GM18909 (cell line): ENCODE measurements at regions not wholly inside any gene's neighbourhood (a gene's known extent, or its start where the extent isn't known, plus 50 kb on each side); places are given as distances from the start of the nearest gene placed in this dataset.

Experiments used
- ATAC-seq: cut with Tn5 transposase; IDR thresholded peaks from one replicate; pipeline ENCODE4 v1.9.1; 2021; ENCODE audit warnings: mild to moderate bottlenecking; ENCODE audit not compliant: unreplicated experiment, poor library complexity

GRCh38 chr6:43953256-43953655, 174.0 kb downstream of the MRPL14 start:
- no peak for ATAC-seq

GRCh38 chr6:43952746-43953145, 174.5 kb downstream of the MRPL14 start:
- no peak for ATAC-seq

- ATAC-seq, result no peak
Observed at GRCh38 chr6:43951756-43952675, 175.2 kb downstream of the MRPL14 start.

GRCh38 chr6:43951063-43951755, 176.0 kb downstream of the MRPL14 start:
- no peak for ATAC-seq

- ATAC-seq, result no peak
Observed at GRCh38 chr6:43950731-43951062, 176.6 kb downstream of the MRPL14 start.

GRCh38 chr6:43950051-43950605, 177.1 kb downstream of the MRPL14 start:
- no peak for ATAC-seq

GRCh38 chr6:43949551-43949991, 177.7 kb downstream of the MRPL14 start:
- ATAC-seq, result no peak

GRCh38 chr6:43948527-43949485, 178.4 kb downstream of the MRPL14 start:
- ATAC-seq, result no peak

GRCh38 chr6:43947860-43948259, 177.8 kb downstream of the VEGFA start:
- no peak for ATAC-seq

GRCh38 chr6:43946641-43947363, 176.8 kb downstream of the VEGFA start:
- no peak for ATAC-seq

GRCh38 chr6:43945768-43946080, 175.7 kb downstream of the VEGFA start:
- ATAC-seq, result no peak

- ATAC-seq, result no peak
Observed at GRCh38 chr6:43944908-43945767, 175.1 kb downstream of the VEGFA start.

GRCh38 chr6:43943781-43944250, 173.8 kb downstream of the VEGFA start:
- ATAC-seq, result no peak

GRCh38 chr6:43943099-43943766, 173.2 kb downstream of the VEGFA start:
- ATAC-seq, result no peak

GRCh38 chr6:43942616-43943015, 172.6 kb downstream of the VEGFA start:
- ATAC-seq, result no peak

GRCh38 chr6:43942011-43942442, 172.0 kb downstream of the VEGFA start:
- ATAC-seq, result no peak

- ATAC-seq, result no peak
Observed at GRCh38 chr6:43941174-43941573, 171.2 kb downstream of the VEGFA start.
